ENCODE measurements at regions not wholly inside any gene's neighbourhood (a gene's known extent, or its start where the extent isn't known, plus 50 kb on each side); places are given as distances from the start of the nearest gene placed in this dataset.

- no peak for TF ChIP-seq CTCF (IDR thresholded peaks at IDR 0.05; ENCODE audit: control extremely low read depth, extremely low read depth, low read depth, missing control alignments)
- ChIA-PET POLR2A (no interaction called here), CTCF (no interaction called here)
- DNase-seq (ENCODE audit: extremely low spot score) = no peak
These were observed 417.7 kb downstream of the ENC1 start for GRCh38 chr5:74222806-74223205.

GRCh38 chr5:74221413-74221812 lies 419.1 kb downstream of the ENC1 start:
- CTCF ChIA-PET = no interaction called here
- POLR2A ChIA-PET = no interaction called here
- TF ChIP-seq CTCF (IDR thresholded peaks at IDR 0.05; ENCODE audit: control extremely low read depth, extremely low read depth, low read depth, missing control alignments) = no peak
- DNase-seq (ENCODE audit: extremely low spot score) = no peak

- ChIA-PET POLR2A (no interaction called here), CTCF (no interaction called here)
- no peak for DNase-seq (ENCODE audit: extremely low spot score)
- TF ChIP-seq CTCF (IDR thresholded peaks at IDR 0.05; ENCODE audit: control extremely low read depth, extremely low read depth, low read depth, missing control alignments) = no peak
These were observed 424.5 kb downstream of the ENC1 start for GRCh38 chr5:74216012-74216411.

GRCh38 chr5:74212336-74212735 lies 428.2 kb downstream of the ENC1 start:
- CTCF ChIA-PET = interaction anchor here (1.0 to 1.5 kb wide), 3 partner anchors 8 to 40 kb away, joined by 3 to 11 read pairs (median 4); no protein-coding TSS in a partner anchor
- peak; percentile 15 for DNase-seq (ENCODE audit: extremely low spot score)
- no peak for TF ChIP-seq CTCF (IDR thresholded peaks at IDR 0.05; ENCODE audit: control extremely low read depth, extremely low read depth, low read depth, missing control alignments)
- POLR2A ChIA-PET = no interaction called here

- ChIA-PET CTCF (no interaction called here), POLR2A (no interaction called here)
- no peak for TF ChIP-seq CTCF (IDR thresholded peaks at IDR 0.05; ENCODE audit: control extremely low read depth, extremely low read depth, low read depth, missing control alignments)
- DNase-seq (ENCODE audit: extremely low spot score) = no peak
These were observed 431.0 kb downstream of the ENC1 start for GRCh38 chr5:74209571-74209970.

- ChIA-PET POLR2A (no interaction called here), CTCF (interaction anchor here (1.0 kb wide), 1 partner anchor 10 kb away, joined by 4 read pairs; no protein-coding TSS in a partner anchor)
- DNase-seq (ENCODE audit: extremely low spot score) = no peak
- TF ChIP-seq CTCF (IDR thresholded peaks at IDR 0.05; ENCODE audit: control extremely low read depth, extremely low read depth, low read depth, missing control alignments) = no peak
These were observed 433.7 kb downstream of the ENC1 start for GRCh38 chr5:74206579-74207550.

Data from GM10248 (cell line).